Adrenal gland (tissue), 5 donors: ENCODE measurements at regions not wholly inside any gene's neighbourhood (a gene's known extent, or its start where the extent isn't known, plus 50 kb on each side); places are given as distances from the start of the nearest gene placed in this dataset.

Source experiments
- CTCF ChIP-seq, 6 experiments: fragments of 450-650 bp in 4 of 6; fragments of 200-600 bp in 2 of 6; sonication (generic) in 1 of 6; IDR thresholded peaks; 1 replicate in 5 of 6; 2 replicates in 1 of 6; pipeline versions ENCODE4 v1.5.1 to v1.8.0; 2016 to 2021; ENCODE audit warnings: antibody characterized with exemption in 6 of 6, mild to moderate bottlenecking in 2 of 6, moderate library complexity in 1 of 6
- POLR2A ChIP-seq, 2 donors: fragments of 450-650 bp; IDR thresholded peaks; one replicate each; pipeline ENCODE4 v1.6.1; 2017; ENCODE audit warnings: antibody characterized with exemption in 2 of 2, mild to moderate bottlenecking in 2 of 2, moderate library complexity in 1 of 2
- donor health status: DM: no; HTN: no; CAD: no.

GRCh38 chr16:73599870-73600269 is 551.9 kb upstream of the ZFHX3 start:
- TF ChIP-seq CTCF (IDR thresholded peaks at IDR 0.05) (no peak), POLR2A (IDR thresholded peaks at IDR 0.05) (no peak)
